ENCODE measurements at regions not wholly inside any gene's neighbourhood (a gene's known extent, or its start where the extent isn't known, plus 50 kb on each side); places are given as distances from the start of the nearest gene placed in this dataset.
"Not testable (repeated sequence)": the region's sequence is repeated elsewhere in the genome, so short reads cannot be mapped to it uniquely, and the experiment has no call there.

DNA sequence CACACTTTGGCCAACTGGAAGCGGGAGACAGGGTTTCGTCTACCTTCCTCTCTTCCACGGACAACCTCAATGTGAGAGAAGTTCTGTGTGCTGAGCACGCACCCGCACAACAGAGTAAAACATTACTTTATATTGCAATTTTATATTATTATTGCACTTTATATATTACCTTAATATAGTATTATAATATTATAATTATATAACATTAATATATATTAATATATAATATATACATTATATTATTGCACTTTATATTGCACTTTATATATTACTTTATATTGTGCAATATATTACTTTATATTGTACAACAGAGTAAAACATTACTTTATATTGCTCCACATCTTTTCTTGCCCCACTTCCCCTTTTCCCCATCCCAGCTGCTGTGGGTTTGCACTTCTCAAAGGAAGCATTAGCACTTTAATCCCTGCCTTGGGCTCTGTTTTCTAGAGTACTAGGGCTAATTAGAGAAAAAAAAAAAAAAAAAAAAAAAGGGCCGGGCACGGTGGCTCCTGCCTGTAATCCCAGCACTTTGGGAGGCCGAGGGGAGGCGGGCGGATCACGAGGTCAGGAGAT, 76.4 kb upstream of the SLC4A7 start:
- in situ Hi-C loops (cut with HindIII; ENCODE audit: low sequenced_read_pairs): no loop called here

DNA sequence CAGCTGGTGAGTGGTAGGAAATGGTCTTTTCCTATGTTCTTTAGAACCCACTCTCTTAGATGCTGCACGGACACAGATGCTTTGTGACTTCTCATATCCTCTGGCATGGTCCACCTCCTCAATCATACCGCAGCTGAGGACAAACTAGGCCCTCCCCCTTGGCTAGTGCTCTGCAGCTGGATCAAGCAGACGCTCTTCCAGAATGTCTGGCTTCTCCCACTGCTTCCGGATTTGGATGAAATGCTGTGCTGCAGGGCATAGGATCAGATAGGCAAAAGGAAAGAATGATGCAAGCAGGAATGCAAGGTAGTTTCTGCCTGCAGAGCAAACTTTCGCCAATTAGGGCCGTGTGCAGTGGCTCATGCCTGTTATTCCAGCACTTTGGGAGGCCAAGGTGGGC, 75.7 kb upstream of the SLC4A7 start:
- in situ Hi-C loops (cut with HindIII; ENCODE audit: low sequenced_read_pairs): no loop called here

DNA sequence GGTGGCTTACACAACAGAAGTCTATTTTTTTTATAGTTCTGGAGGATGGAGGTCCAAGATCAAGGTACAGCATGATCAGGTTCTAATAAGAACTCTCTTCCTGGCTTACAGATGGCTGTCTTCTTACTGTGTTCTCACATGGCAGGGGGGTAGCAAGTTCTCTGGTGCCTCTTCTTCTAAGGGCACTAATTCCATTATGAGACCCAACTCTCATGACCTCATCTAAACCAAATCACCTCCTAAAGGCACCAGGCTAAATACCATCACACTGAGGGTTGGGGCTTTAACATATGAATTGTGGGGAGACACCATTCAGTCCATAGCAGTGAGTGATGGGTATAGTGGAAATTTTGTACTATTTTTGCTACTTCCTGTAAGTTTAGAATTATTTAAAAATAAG, 75.2 kb upstream of the SLC4A7 start:
- in situ Hi-C loops (cut with HindIII; ENCODE audit: low sequenced_read_pairs): no loop called here

DNA sequence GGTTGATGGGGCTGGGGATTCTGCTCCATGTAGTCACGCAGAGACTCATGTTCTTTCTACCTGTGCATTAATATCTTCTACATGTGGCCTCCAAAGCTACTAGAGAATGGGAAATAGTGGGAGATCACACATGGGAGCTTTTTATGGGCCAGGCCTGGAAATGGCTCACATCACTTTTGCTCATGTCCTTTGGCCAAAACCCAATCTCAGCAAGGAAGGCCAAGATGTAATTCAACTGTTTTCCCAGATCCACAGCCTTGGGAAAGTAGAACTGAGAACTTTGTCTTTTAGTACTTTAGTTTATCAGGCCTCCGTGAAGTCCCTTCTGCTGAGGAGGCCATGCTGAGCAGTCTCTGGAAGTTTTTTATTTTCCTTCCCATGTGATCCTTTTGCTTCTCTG, 73.2 kb upstream of the SLC4A7 start:
- in situ Hi-C loops (cut with HindIII; ENCODE audit: low sequenced_read_pairs): no loop called here

DNA sequence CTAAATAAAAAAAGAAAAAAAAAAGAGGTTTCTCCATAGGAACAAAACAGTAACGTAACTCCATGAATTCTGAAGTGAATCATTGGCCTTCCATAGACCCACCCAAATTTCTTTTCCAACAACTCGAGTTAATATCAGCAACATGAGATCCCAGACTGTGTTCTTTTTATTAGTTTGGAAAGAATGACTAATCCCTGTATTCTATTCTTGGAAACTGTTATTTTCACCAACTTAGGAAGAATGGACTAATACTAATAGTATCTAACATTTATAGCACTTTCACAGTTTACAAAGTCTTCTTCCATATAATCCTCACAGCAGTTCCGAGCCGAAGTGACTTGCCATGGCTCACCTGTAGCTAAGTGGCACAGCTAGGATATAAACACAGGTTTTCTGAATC, 72.7 kb upstream of the SLC4A7 start:
- in situ Hi-C loops (cut with HindIII; ENCODE audit: low sequenced_read_pairs): no loop called here

DNA sequence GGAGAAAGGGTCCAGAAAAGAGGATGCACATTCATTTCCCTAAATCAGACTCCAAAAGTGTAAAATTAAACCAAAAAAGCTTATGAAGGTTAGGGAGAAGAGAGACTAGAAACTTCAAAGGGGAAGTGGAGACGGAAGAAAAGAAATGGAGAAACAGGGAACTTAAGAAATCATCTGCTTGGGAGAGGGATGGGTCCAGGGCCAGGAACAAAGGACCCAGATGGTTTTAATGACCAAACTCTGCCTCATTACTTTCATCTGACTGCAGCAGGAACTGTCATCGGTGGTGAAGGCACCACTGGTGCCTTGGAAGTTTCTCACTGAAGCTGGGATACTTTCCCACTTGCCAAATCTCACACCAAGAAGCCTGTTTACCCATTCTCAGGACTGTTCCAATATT, 70.5 kb upstream of the SLC4A7 start:
- in situ Hi-C loops (cut with HindIII; ENCODE audit: low sequenced_read_pairs): no loop called here

DNA sequence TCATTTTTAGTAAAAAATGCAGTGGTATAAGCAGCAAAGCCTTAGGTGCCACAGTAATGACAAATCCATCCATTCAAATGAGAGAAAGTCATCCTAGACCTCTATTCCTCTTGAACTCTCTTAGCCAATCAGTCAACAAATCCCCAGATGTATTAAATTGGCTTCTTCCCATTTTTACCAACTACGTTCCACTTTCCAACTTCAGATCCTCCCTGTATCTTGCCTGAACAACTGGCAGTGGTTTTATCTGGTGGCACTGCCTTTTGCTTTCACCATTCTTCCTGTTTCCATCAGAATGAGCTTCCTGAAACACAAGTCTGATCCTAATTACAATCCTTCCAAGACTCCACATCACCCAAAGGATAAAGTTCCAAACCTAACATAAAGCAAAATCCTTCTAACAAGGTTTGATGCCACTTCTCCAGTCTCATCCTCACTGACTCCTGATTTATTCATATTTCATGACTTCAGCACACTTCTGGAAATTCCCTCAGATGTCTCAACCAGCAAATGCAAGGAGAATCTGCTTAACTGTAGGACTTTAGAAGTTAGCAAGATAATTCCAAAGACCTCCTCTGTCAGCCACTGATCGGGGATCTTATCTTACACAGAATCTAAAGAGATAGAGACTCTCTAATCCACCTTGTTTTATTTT, 69.8 kb upstream of the SLC4A7 start:
- in situ Hi-C loops (cut with HindIII; ENCODE audit: low sequenced_read_pairs): no loop called here

DNA sequence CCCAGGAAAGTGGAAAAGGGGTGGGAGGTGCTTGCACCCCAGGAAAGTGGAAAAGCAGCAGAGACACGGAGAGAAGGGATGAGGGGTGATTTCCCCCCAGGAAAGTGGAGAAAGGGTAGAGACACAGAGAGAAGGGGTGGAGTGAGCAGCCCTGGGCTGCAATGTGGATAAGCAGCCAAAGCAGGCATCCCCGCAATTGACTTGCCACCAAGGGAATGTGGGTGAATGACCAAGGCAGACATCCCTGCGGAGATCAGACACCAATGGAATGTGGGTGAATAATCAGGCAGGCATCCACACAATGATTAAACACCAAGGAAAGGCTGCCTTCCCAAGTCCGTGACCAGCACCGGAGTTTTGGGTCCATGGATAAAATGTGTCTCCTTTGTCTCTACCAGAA, 68.5 kb upstream of the SLC4A7 start:
- in situ Hi-C loops (cut with HindIII; ENCODE audit: low sequenced_read_pairs): not testable (repeated sequence)

DNA sequence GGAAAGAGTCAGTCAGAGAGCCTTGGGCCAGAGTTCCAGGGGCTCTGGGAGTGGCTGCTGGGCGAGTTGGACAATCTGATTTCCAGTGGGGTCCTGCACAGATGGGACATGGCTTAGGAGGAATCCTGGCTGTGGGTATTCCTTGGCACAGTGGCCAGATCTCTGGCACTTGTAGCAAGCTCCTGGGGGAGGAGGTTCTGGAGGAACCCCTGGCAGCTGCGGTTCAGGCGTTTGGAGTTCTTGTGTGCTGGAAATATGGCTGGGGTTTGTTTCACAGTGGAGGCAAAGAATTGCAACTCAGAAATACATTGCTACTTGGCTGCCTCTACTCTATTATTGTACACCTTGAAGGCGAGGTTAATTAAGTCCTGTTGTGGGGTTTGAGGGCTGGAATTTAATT, 67.2 kb upstream of the SLC4A7 start:
- in situ Hi-C loops (cut with HindIII; ENCODE audit: low sequenced_read_pairs): not testable (repeated sequence)

DNA sequence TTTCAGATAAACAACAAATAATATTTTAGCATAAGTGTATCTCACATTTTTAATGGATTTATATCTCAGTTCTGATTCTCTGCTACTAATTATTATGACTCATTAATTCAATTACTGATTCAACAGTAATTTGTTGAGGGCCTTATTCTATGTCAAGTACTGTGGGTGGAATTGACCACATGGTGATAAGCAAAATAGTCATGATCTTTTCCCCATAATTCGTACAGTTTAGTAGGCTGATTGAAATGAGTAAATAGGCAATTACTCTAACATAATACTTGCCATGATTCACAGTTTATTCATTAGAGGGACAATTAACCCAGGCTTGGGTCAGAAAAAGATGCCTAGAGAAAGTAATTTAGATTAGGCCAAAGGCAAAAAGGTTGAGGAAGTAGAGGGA, 60.9 kb upstream of the SLC4A7 start:
- in situ Hi-C loops (cut with HindIII; ENCODE audit: low sequenced_read_pairs): no loop called here

DNA sequence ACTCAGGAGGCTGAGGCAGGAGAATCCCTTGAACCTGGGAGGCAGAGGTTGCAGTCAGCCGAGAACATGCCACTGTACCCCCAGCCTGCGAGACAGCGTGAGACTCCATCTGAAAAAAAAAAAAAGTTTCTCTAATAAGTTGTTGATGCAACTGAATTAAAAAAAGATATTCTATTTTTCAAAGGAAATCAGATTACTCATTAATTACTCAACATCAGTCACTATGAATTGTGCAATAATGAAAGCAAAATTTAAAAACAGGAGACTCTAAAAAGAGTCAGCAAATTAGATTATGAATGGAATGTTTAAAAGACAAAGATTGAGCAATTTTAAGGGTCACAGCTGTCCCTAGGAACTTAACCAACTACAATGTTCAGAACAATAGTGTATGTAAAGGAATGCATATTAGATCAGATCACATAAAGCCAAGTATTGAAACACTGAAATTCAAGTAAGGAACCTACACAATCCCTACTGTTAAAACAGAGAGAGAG, 60.2 kb upstream of the SLC4A7 start:
- in situ Hi-C loops (cut with HindIII; ENCODE audit: low sequenced_read_pairs): no loop called here

DNA sequence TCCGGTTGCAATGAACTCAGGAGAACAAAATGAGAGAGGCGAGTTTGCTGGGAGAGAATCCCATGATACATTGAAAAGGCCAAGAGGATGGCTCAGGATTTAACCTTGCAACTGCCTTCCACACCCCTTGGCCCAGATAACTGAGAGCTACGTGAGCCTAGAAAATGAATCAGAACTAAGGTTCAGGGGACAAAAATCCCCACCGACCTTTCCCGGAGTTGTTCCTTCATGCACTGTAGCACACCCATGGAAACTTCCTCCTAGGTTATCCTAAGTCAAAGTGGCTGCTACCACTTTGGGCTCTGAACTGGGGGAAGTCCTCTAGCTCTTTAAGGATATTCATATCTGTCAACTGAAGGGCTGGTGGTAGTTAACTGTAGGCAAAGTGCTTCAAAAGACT, 58.3 kb upstream of the SLC4A7 start:
- in situ Hi-C loops (cut with HindIII; ENCODE audit: low sequenced_read_pairs): no loop called here

DNA sequence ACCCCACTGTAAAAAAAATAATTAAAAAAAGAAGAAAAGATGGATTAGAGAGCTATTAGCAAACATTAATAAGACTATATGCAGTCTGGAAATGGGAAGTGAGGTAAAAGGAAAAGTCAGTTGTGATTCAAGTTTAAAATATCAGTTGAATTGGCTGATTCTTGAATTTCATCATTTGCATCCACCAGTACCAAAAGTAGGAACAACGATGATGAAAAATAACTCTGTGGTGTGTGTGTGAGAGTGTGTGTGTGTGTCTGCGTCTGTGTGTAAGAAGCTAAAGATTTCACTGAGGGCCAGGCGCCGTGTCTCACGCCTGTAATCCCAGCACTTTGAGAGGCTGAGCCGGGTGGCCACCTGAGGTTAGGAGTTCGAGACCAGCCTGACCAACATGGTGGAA, 56.0 kb upstream of the SLC4A7 start:
- in situ Hi-C loops (cut with HindIII; ENCODE audit: low sequenced_read_pairs): no loop called here

DNA sequence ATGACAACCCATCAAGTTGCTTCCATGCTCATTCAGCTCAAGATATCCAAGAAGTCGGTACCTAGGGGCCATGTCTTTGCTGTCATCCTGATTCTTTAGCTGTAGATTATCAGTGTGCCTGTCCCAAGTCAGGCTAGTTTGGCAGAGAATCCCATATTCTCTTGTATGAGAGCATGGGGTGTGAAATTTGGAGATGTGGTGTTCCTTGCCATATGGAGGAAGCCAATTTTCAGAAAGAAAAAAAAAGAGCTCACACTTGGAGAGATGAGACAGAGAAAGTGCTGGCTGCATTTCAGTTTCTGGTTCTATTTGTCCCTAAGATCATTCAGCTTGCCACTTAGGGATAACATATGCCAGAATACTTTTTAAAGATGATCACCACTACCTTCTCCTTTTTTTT, 52.3 kb upstream of the SLC4A7 start:
- in situ Hi-C loops (cut with HindIII; ENCODE audit: low sequenced_read_pairs): loop anchor here (10.0 kb wide), 1 partner anchor 128 kb away; no protein-coding TSS in a partner anchor

DNA sequence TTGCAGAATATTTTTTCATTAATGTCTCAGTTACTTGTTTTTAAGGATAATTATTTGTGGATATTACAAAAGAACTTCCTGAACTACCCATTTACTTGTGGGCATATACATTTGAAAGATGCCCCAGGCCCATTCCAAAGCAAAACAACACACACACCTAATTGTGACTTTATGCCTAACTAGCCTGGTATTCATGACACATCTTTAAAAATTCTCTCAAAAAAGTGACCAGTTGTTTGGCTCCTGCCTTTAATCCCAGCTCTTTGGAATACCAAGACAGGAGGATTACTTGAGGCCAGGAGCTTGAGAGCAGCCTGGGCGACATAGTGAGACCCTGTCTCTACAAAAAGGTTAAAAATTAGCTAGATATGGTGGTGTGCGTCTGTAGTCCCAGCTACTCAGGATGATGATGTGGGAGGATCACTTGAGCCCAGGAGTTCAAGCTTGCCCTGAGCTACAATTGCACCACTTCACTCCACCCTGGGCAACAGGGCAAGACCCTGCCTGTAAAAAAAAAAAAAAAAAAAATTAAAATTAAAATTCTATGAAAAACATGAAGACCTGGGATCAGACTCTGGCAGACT, 51.7 kb upstream of the SLC4A7 start:
- in situ Hi-C loops (cut with HindIII; ENCODE audit: low sequenced_read_pairs): loop anchor here (10.0 kb wide), 1 partner anchor 129 kb away; no protein-coding TSS in a partner anchor

DNA sequence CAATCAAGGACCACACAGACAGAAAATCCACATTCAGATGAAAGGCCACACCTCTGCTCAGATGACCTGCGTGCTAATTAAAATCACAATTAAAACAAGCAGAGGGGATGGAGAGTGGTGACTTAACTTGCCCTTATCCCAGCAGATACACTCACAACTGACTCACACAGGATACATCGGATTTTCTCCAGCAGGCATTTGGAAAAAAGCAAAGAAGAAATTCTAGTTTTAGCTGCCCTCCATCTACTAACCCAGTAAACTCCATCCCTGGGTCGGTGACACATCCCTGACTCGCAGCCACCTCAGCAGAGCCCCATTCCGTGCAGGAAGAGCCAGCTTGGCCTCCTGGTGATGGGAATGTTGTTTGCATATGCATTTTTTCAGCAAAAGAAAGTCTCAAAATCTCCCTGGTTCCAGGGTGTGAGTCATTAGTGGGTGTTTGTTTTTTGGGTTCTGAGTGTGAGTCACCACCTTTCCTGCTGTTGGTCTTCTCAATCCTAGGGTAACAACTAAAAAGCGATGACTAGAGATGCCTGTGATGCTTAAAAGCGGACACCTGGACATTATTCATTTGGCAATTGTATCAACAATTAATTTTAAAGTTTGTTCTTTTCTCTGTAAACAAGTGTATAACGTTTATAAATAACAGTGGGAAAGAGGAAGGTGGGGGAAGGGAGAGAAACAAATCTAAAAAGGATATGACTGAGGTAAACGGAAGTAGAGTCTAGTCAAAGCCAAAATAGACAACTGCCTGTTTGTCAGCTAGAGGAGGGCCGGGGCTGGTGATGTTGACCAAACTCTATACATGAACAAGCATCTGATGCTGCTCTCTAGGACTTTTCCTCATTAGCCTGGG, 49.8 kb upstream of the SLC4A7 start:
- in situ Hi-C loops (cut with HindIII; ENCODE audit: low sequenced_read_pairs): loop anchor here (10.0 kb wide), 1 partner anchor 131 kb away; no protein-coding TSS in a partner anchor

Measured in DLD1 (cell line).